Stomach (tissue), 4 donors: ENCODE measurements at regions not wholly inside any gene's neighbourhood (a gene's known extent, or its start where the extent isn't known, plus 50 kb on each side); places are given as distances from the start of the nearest gene placed in this dataset.
"Not testable (repeated sequence)": the region's sequence is repeated elsewhere in the genome, so short reads cannot be mapped to it uniquely, and the experiment has no call there.

ENCODE experiments used
- CTCF ChIP-seq, 7 experiments: fragments of 450-650 bp in 4 of 7; fragments of 200-600 bp in 3 of 7; sonication (generic) in 3 of 7; IDR thresholded peaks; one replicate each; pipeline ENCODE4 v1.5.1; 2016 to 2019; ENCODE audit warnings: antibody characterized with exemption in 7 of 7, control low read depth in 2 of 7, mild to moderate bottlenecking in 1 of 7
- EP300 ChIP-seq: sonication (generic); formaldehyde crosslinking; IDR thresholded peaks from one replicate; pipeline ENCODE4 v1.6.1; 2017; ENCODE audit warnings: antibody characterized with exemption
- POLR2A ChIP-seq, 4 donors: fragments of 450-650 bp; IDR thresholded peaks; one replicate each; pipeline ENCODE4 v1.6.1; 2016; ENCODE audit warnings: antibody characterized with exemption in 4 of 4, control low read depth in 2 of 4, mild to moderate bottlenecking in 1 of 4, moderate library complexity in 1 of 4
- POLR2AphosphoS5 ChIP-seq, 3 donors: sonication (generic); formaldehyde crosslinking; IDR thresholded peaks; one replicate each; pipeline ENCODE4 v1.6.1; 2016; ENCODE audit warnings: antibody characterized with exemption in 3 of 3

- not testable (repeated sequence) for TF ChIP-seq POLR2A (IDR thresholded peaks at IDR 0.05); CTCF (IDR thresholded peaks at IDR 0.05); POLR2AphosphoS5 (IDR thresholded peaks at IDR 0.05); EP300
Observed at GRCh38 chr3:125836786-125837185, 132.2 kb upstream of the ROPN1B start.
